NOMO-1 treated with dmso at 0.1 percent for 144 hours (cell line): ENCODE measurements at regions not wholly inside any gene's neighbourhood (a gene's known extent, or its start where the extent isn't known, plus 50 kb on each side); places are given as distances from the start of the nearest gene placed in this dataset.

Source experiments
- DNase-seq: peaks from one replicate; lab custom pipeline; 2025; ENCODE audit not compliant: unreplicated experiment; lab: John Stamatoyannopoulos, UW

DNA sequence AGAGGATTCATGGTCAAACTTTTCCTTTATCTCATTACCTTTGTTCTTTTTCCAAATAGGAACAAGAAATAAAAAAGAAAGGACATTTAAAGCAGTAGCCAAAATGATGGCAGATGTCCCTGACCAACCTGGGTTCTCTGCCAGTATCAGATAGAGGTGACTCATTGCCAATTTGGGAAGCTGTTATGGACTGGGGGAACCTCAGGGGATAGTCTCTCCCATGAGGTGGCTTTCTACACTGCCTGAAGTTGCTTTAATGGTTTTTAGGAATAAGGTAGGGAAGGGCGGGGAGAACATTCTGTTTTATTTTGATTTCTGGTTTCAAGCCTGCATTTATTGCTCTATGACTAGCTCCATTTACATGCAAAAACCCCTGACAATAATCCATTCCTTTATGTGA is 457.9 kb upstream of the TPK1 start:
- no peak for DNase-seq

DNA sequence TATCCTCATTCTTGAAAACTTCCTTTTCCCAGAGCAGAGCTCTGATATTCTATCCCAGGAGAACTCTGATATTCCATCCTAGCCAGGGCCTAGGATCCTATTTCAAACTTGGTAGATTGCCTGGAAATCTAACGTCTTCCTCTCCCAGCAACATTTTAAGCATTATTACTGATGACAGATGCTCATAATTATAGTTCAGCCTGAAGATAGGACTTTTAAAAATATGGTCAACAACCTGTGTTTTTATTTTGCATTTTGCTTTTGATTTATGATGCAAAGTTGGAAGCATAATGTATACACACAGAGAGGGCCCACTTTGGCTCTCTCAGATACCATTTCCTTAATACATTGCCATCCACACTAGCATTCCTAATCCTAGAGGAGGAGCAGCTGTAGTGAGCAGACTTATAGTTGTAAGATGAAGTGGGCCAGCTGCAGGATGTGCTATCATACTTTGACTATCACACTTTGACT is 457.4 kb upstream of the TPK1 start:
- DNase-seq: no peak

DNA sequence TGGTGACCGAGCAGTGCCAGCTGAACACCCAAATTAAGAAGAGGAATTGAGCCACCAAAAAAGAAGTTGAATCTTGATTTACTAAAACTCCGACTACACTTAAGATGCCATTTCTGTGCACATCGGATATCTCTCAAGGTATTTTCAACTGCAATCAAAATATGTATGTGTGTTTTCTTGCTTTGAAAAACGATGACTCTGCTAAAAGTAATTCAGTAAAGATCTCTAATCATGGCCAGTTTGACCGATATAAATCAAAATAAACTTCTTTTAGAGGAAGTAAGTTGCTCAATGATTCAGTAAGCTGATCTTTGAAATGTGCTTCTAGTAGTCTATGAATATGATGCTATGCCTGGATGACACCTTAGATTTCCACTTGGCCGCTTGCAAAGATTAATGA is 453.5 kb upstream of the TPK1 start:
- no peak for DNase-seq

DNA sequence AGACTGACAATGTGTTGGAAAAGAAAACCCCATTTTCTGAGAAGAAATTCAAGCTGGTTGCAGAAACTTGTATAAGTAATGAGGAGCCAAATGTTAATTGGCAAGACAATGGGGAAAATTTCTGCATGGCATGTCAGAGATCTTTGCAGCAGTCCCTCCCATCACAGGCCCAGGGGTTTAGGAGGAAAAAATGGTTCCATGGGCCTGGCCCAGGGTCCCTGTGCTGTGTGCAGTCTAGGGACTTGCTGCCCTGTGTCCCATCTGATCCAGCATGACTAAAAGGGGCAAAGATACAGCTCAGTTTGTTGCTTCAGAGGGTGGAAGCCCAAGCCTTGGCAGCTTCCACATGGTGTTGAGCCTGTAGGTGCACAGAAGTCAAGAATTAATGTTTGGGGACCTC is 440.3 kb upstream of the TPK1 start:
- no peak for DNase-seq

DNA sequence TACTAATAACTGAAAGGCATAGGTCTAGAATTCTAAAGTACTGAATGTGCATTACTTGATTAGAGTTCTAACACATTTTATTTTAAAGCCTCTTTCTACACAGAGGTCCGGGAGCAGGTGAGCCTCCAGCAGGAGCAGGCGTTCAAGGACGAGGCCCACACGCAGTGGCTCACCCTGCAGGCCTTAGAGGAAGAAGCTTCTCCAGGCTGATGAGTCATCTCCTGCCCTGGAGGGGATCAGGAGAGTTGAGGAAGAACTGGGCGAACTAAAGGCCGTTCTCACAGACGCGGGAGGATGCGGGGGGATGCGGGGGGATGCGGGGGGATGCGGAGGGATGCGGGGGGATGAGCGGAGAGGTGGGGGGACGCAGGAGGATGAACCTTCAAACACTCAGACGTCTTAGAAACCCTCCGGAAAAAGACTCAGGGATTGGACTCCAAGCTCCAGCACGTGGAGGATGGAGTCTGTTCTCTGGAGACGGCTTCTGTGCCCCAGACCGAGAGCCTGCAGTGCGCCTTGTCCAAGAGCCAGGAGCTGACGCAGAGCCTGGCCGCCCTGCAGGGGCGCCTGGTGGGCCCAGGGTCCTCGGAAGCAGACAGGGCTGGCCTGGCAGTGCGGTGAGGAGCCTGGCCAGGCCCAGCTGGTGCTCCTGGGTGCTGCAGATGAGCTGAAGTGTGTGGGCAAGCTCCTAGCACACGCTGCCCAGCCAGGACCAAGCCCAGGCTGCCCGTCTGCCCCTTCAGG is 433.7 kb upstream of the TPK1 start:
- DNase-seq: no peak

DNA sequence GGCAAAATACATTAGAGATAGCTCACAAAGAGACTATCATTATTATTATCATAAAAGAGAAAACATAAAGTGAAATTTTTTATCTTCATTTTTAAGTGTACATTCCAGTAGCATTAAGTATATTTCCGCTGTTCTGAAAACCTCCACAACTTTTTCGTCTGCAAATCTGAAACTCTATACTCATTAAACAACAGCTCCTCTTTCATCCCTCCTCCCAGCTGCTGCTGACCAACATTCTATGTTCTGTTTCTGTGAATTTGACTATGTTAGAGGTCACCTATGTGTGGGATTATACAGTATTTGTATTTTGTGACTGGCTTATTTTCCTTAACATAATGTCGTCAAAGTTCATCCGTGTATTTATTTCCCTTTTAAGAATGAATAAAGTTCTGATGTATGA is 429.3 kb upstream of the TPK1 start:
- no peak for DNase-seq

DNA sequence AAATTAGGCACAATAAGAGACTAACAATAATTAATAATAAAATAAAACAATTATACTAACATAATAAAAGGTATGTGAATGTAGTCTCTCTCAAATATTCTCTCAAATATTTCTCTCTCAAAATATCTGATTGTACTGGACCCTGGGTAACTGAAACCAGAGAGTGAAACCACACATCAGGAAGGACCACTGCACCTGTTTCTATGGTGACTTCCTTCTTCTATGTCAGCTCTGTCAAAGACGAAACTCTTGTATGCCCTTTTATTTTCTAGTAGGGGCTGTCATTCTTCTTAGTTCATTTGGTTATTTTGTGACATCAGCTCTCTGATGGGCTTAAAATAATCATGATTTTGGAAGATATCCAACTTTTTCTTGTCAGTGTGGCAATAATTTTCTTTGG is 428.0 kb upstream of the TPK1 start:
- no peak for DNase-seq

DNA sequence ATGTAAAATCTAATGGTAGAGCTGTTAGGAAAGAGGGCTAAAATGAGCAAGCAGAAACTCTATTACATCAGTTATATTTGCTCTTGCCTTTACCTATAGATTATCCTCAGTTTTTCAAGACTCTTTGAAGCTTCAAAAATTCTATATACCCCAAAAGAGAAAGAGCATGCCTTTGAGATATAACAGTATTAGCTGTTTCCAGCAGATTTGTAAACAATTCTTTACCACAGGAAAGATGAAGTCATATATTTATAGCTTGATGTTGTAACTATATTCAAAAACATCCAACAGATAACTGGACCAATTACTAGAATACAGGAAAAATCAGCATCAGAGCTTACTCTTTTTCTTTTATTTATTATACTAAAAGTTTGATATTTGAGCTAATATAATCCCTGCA is 416.2 kb upstream of the TPK1 start:
- no peak for DNase-seq

DNA sequence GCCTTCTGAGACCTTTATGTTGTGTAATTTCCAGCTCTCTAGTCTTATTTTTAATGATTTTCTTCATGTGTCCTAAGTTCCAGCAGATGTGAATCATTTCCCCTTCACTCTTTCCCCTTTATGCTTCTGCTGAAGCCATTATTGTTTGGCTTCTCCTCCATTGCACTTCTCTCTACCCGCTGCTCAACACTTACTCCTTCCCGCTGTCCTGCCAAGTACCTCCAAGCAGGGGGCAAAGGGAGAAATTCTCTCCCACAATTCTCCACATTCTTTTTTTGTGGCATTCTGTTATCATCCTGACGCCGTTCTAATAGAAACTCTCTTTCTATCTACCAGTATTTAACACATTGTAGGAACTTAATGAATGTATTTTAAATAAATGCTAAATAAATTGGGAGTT is 388.9 kb upstream of the TPK1 start:
- DNase-seq: no peak

DNA sequence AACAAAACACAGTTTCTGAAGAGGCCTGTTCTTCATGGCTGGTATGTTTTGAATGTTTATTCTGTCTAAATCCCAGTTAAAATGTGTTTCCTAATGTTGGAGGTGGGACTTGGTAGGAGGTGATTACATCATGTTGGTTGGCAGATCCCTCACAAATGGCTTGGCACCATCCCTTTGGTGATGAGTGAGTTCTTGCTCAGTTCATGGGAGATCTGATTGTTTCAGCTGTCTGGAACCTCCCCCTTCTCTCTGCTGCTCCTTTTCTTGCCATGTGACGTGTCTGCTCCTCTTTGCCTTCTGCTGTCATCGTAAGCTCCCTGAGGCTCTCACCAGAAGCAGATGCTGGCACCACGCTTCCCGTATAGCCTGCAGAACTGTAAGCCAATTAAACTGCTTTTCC is 383.6 kb upstream of the TPK1 start:
- no peak for DNase-seq

DNA sequence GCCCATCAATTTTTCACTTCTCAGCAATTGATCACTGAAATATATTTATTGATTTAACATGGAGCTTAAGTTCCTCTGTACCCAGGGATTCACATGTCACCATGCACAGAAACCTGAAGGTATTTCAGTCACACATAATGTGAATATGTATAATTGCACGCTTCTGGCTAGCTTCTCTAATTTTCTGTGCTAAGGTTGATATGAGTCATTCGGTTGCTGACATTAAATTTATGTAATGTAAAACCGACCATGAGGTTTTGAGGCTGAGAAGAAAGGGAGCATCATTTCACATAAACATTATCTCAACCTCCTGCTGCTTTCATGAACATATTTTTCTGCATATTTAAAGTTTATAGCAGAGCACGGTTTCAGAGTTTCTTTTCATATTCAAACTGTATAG is 381.0 kb upstream of the TPK1 start:
- no peak for DNase-seq

DNA sequence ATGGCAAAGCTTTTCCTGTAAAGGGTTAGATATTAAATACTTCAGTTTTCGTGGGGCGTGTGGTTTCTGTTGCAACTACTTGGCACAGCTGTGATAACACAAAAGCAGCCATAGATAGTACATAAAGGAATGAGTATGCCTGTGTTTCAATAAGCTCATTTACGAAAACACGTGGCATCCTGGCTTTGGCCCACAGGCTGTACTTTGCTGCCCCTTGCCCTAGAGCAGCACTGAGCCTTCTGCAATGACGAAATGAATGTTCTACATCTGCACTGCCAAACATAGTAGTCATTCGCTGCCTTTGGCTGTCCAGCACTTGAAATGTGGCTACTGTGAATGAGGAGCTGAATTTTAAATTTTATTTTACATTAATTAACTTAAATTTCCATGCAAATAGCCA is 376.2 kb upstream of the TPK1 start:
- no peak for DNase-seq

DNA sequence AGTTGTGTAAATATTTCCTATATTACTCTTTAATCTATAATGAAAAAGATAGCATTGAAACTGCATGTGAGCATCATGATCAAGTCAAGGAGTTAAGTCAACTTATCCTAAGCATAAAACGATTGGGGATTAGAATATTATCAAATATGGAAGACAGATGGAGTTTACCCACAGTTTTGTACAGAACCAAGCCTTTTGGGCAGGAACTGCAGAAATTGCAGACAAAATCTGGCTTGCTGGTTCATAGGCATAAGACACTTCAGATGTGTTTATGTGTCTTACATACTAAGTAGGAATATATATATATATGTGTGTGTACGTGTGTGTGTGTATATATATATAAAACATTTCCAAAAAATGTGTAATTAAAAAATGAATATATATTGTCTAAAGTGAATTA is 375.4 kb upstream of the TPK1 start:
- no peak for DNase-seq

DNA sequence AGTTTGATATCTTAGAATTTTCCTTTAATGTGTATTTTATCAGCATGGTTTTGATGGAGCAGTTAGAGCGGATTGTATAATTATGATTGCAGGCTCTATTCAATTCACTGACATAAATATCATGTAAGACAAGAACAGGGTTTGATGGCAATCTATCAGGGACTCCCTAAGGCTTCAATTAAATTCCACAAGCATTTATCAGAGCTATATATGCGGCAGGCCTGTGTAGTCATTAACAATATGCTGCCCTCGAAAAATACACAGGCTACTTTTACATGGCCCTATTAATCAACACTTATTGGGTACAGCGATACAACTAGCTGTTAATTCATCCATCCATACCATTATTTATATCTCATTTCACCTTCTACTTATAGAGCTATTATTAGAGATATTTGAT is 358.1 kb upstream of the TPK1 start:
- DNase-seq: no peak

DNA sequence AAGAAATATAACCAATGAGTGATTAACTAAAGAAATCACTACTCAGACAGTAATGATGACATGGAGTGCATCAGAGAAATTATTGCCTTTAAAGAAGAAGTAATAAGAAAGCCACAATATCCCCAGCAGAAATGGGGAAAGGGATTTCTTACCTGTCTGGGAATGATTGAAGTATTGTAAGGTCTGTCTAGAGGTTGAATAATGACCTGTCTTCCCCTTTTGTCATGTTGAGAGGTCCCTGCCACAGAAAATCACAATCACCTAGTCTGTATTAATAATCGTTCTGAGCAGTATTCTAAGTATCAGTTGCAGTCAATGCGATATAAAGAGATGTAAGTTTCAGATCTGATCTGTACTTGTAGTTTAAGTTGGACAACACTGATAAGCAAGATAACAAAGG is 349.1 kb upstream of the TPK1 start:
- DNase-seq: no peak

DNA sequence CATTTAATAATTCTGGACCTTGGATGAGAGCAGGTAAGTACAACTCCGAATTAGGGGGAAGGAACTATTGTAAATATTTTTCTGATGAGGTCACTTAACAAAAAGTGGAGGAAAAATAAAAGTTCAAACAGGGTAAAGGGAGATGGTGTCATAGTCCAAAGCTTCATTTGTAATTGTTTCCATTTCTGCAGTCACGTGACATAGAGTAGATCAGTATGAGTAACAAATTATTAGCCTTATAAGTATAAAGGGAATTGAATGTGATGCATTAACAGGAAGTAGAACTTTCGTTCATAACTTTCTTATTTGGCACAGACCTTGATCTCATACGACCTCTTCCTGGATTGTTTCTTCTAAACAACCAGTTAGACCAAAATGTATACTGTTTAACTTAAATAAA is 347.2 kb upstream of the TPK1 start:
- DNase-seq: no peak

DNA sequence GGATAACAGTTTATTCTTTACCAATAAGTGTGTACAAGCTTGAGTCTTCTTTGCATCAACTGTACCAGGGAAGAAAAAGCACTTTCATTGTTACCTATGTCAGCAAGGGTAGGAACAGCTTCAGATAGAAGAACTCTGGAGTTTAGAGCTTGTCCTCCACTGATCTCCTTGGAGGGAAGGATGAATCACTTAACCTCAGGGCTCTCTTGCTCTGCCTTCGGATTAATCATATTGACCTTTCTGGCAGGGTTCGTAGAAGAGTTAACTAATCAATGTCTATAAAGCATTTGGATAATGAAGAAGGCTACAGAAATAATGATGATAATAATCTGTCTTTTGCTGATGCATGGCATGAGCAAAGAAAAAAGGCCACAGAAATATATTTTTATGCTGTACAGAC is 339.5 kb upstream of the TPK1 start:
- DNase-seq: no peak

DNA sequence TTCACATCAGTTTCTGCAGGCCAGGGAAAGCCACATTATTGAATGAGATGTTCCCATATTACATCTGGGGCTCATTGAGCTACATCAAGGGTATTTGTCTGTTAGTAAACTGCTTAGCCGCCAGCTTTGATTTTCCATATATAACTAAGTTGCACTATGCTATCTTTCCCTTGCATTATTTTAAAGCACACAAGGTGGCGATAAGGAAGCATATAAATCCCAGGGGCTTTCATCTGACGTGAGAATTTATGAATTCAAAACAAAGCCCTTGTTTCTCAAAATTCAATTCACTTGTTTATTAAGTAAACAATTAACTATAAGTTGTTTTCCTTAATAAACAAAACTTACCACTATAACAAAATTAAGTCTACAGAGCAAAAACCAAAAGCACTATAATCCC is 334.1 kb upstream of the TPK1 start:
- DNase-seq: no peak

DNA sequence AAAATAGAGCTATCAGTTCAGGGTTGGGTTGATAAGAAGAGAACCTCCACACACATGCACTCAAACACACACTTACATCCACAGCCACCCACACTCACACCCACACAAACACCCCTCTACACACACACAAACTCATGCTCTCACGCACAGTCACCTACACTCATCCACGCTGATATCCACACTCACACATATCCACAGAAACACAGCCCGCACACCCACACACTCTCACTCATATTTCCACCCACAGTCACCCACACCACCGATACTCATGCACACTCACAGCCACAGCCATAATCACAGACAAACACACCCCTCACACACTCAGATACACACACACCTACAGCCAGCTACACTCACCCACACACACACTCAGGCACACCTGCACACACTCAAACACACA is 333.0 kb upstream of the TPK1 start:
- DNase-seq: no peak

DNA sequence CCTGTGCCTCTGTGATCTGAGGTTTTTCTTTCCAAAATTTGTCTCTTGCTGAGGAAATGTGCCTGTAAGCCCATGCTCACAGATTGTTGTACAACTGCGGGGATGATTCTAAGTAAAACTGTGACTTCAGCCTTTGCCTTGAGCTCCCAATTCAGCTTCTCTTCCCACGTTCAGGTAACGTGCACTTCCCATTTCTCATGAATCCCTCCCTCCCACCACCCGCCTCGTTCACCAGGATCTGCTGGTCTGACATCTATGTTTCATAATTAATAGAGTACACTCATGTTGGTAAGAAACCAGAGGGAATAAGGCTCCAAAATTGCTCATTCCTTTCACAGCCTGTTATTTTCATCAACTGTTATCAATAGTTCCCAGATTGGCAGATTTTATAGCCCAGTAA is 332.6 kb upstream of the TPK1 start:
- DNase-seq: no peak

DNA sequence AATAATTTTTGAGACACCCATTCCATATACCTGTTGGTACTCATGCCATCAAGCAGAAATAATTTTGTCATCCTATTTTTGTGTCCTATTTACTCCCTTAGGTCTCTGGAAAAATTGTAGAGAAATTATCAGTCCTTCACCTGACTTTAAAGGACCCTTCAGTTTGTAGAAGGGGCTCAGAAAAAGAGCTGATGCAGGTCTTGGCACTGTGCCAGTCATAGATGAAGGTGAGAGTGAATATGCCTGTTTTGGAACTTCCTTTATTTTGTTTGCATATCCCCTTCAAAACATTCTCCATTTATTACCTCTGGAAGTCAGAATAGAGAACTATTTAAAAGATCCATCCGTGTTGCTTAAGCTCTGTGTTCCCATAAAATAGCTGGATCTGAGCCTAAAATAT is 321.0 kb upstream of the TPK1 start:
- no peak for DNase-seq

DNA sequence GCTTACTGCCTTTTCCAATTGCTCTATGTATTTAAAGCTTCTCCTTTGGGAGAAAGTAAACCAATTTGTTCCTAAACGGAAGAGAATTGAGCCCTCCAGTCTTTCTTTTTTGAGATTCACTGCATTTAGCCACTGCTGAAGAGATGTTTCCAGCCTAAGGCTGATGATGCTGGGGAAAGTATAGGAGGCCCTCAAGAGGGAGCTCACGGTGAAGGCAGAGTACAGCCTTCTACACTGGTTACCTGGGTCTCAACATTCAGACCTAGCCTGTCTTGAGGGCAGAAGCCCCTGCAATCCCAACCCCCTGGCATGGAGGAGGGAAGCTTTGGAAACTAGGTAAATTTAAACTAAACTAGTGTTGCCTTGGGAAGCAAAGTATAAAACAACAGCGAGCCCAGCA is 316.7 kb upstream of the TPK1 start:
- DNase-seq: no peak

DNA sequence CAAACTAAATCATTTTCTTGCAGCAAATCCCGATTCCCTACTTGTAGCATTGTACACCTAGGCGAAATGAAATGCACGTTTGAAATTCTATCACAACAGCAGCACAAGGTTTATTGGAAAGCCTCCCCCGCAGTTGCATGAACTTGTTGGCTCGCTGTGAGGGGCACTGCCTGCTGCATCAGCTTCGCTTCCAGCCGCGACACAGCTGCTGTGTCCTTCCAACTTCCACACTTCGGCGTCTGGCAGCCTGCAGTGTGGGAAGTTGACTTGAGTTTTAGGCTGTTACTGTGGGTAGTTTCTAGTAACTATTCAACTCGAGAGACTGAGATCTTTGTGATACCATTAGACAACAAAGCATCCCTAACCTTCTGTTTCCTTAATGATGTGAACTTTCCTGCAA is 315.8 kb upstream of the TPK1 start:
- no peak for DNase-seq

DNA sequence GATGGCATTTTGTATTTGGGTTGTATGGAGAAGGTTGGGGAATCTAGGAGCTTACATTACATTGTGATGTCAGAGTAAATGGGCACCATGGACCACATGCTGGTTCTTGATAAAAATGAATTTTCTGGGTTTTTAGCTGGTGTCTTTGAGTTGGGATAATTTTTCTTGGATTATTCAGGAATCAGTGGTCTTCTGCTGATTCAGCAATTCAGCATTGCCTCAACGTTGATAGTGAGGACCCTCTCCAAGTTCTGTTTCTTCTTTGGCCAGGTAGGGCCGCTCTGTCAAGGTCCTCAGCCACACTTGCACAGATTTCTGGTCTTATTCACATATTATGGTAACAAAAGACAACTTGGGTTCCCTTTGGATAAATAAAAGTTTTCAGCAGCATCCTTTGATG is 312.0 kb upstream of the TPK1 start:
- no peak for DNase-seq
